OCI-LY7 (cell line): ENCODE measurements at regions not wholly inside any gene's neighbourhood (a gene's known extent, or its start where the extent isn't known, plus 50 kb on each side); places are given as distances from the start of the nearest gene placed in this dataset.
"Not testable (repeated sequence)": the region's sequence is repeated elsewhere in the genome, so short reads cannot be mapped to it uniquely, and the experiment has no call there.

Experiments
- BruUV-seq: library from RNA; stranded (reverse); fragments of 400-500 nt; replicated peaks from 2 replicates; lab custom pipeline; 2021; lab: Mats Ljungman, UMichigan
- CTCF ChIA-PET: fragments of 300-600 bp; sonication (Branson Sonifier 250); formaldehyde crosslinking; loops from one replicate; lab custom pipeline; 2022; ENCODE audit warnings: antibody characterized with exemption; ENCODE audit not compliant: unreplicated experiment; lab: Charles Lee
- POLR2A ChIA-PET: fragments of 300-600 bp; sonication (Branson Sonifier 250); formaldehyde crosslinking; loops from one replicate; lab custom pipeline; 2022; ENCODE audit warnings: antibody characterized with exemption; lab: Charles Lee
- DNase-seq: peaks from one replicate; pipeline ENCODE4 v3.0.0-alpha.2; 2015; ENCODE audit warnings: low spot score
- H2AFZ ChIP-seq: fragments of 200-600 bp; sonication (generic), shearing (Covaris generic); 2 replicates; pipeline ENCODE4 v1.6.1; 2014; ENCODE audit warnings: mild to moderate bottlenecking, antibody characterized with exemption, low read length, moderate library complexity
- H3K27ac ChIP-seq: fragments of 200-600 bp; sonication (generic); 2 replicates; pipeline ENCODE4 v1.5.1; 2014; ENCODE audit warnings: mixed run types, low read depth, mild to moderate bottlenecking, moderate library complexity, low read length, inconsistent platforms; ENCODE audit not compliant: poor library complexity, severe bottlenecking
- H3K36me3 ChIP-seq: fragments of 200-600 bp; sonication (generic); 2 replicates; pipeline ENCODE4 v1.6.1; 2014; ENCODE audit warnings: mild to moderate bottlenecking, antibody characterized with exemption, low read length, moderate library complexity, mixed read lengths; ENCODE audit not compliant: insufficient read depth
- H3K4me1 ChIP-seq: fragments of 200-600 bp; sonication (generic); 2 replicates; pipeline ENCODE4 v1.5.1; 2014; ENCODE audit warnings: mild to moderate bottlenecking, low read length; ENCODE audit not compliant: insufficient read depth, poor library complexity, severe bottlenecking
- H3K4me2 ChIP-seq: fragments of 200-600 bp; sonication (generic); 2 replicates; pipeline ENCODE4 v1.6.1; 2014; ENCODE audit warnings: mild to moderate bottlenecking, low read length
- H3K4me3 ChIP-seq: fragments of 200-600 bp; sonication (generic); 2 replicates; pipeline ENCODE4 v1.5.1; 2014; ENCODE audit warnings: mild to moderate bottlenecking, low read depth, low read length; ENCODE audit not compliant: poor library complexity, severe bottlenecking
- H3K79me2 ChIP-seq: fragments of 200-600 bp; sonication (generic); 2 replicates; pipeline ENCODE4 v1.6.1; 2016; ENCODE audit warnings: low read depth, mild to moderate bottlenecking, low read length, moderate library complexity, mixed read lengths; ENCODE audit not compliant: insufficient read depth
- H3K9me2 ChIP-seq: fragments of 200-600 bp; sonication (generic); 2 replicates; pipeline ENCODE4 v1.6.1; 2016; ENCODE audit warnings: mild to moderate bottlenecking, low read length, mixed read lengths; ENCODE audit not compliant: insufficient read depth
- H3K9me3 ChIP-seq: fragments of 200-600 bp; sonication (generic); 2 replicates; pipeline ENCODE4 v1.6.1; 2014; ENCODE audit warnings: mild to moderate bottlenecking, mixed run types, low read length, mixed read lengths
- H4K20me1 ChIP-seq: fragments of 200-600 bp; sonication (generic); 2 replicates; pipeline ENCODE4 v1.6.1; 2014; ENCODE audit warnings: mild to moderate bottlenecking, antibody characterized with exemption, low read length, moderate library complexity, mixed read lengths; ENCODE audit not compliant: insufficient read depth
- EZH2phosphoT487 ChIP-seq: fragments of 200-600 bp; sonication (generic); IDR thresholded peaks from 2 replicates; pipeline ENCODE4 v1.6.1; 2018; ENCODE audit warnings: low read depth, borderline replicate concordance, mild to moderate bottlenecking, mixed run types, antibody characterized with exemption, low read length, moderate library complexity, mixed read lengths
- intact Hi-C: fragments of 100-400 bp; cut with micrococcal nuclease; formaldehyde crosslinking; loops from one replicate; pipeline ENCODE4 v1.10.0; 2022; ENCODE audit not compliant: unreplicated experiment
- TF ChIP-seq, protein P1 (sequence below): fragments of 200-600 bp; sonication (generic); conservative IDR thresholded peaks from 2 replicates; pipeline ENCODE4 v1.5.1; 2014; ENCODE audit warnings: mild to moderate bottlenecking, antibody characterized with exemption, low read length, moderate library complexity, mixed read lengths

DNA sequence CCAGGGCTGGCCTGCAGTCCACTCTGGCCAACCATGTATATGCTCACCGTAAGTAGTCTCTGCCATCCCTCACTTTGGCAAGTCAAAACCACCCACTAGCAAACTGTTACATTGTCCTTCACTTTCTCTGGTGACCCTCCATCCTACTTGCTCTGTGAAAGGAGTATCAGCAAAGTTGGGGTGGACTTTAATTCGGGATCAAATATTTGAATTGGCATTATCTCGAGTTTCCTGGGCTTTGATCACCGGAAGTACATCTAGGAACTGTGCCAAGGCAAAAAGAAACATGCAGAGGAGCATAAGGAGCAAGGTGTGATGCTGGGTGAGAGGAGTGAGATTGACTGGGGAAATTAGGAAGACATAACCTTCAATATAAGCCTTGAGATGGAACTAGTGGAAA lies 188.9 kb upstream of the P2RY1 start:
- no peak for TF ChIP-seq EZH2phosphoT487
- TF ChIP-seq, protein P1, sequence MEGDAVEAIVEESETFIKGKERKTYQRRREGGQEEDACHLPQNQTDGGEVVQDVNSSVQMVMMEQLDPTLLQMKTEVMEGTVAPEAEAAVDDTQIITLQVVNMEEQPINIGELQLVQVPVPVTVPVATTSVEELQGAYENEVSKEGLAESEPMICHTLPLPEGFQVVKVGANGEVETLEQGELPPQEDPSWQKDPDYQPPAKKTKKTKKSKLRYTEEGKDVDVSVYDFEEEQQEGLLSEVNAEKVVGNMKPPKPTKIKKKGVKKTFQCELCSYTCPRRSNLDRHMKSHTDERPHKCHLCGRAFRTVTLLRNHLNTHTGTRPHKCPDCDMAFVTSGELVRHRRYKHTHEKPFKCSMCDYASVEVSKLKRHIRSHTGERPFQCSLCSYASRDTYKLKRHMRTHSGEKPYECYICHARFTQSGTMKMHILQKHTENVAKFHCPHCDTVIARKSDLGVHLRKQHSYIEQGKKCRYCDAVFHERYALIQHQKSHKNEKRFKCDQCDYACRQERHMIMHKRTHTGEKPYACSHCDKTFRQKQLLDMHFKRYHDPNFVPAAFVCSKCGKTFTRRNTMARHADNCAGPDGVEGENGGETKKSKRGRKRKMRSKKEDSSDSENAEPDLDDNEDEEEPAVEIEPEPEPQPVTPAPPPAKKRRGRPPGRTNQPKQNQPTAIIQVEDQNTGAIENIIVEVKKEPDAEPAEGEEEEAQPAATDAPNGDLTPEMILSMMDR, result no peak
- Histone ChIP-seq H3K9me3 (0 out of 2 replicates have a peak, but pooled peaks cover 4% of the 10 kb centered on the region), H3K4me3 (no peak overlapping the region), H3K79me2 (no peaks in the 10 kb centered on the region), H3K4me2 (no peak overlapping the region), H2AFZ (no peak overlapping the region), H3K27ac (no peak overlapping the region), H3K36me3 (no peaks in the 10 kb centered on the region), H3K9me2 (no peaks in the 10 kb centered on the region), H3K4me1 (no peaks in the 10 kb centered on the region), H4K20me1 (no peaks in the 10 kb centered on the region)
- intact Hi-C loops, result no loop called here
- no TSS peak for BruUV-seq
- CTCF ChIA-PET, result no interaction called here
- POLR2A ChIA-PET, result interaction anchor here (0.6 kb wide), 1 partner anchor 190 kb away, joined by 3 read pairs; no protein-coding TSS in a partner anchor
- no peak for DNase-seq

DNA sequence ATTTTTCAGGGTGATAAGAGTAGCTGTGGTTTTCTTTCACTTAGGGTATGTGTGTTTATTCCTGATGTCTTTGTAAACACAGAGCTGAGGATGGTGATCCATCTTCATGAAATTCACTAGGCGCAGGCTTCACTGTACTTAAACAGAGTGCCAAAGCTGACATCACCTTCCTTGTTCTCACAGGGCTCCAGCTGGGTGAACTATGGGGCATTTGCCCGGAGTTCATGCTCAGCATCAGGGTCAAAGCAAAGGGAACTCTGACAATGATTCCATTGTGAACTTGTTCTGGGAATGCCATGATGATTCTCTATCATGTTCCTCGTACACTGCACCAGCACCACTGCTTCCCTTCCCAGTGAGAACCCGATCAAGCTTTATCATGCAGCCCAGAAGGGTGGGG lies 184.8 kb upstream of the P2RY1 start:
- intact Hi-C loops, result no loop called here
- no peak for DNase-seq
- TF ChIP-seq EZH2phosphoT487, result no peak
- TF ChIP-seq, protein P1, result no peak
- H3K79me2 ChIP-seq, result no peaks in the 10 kb centered on the region
- no peaks in the 10 kb centered on the region for H3K9me3 ChIP-seq
- BruUV-seq, result no TSS peak
- ChIA-PET POLR2A (no interaction called here), CTCF (no interaction called here)
- H2AFZ ChIP-seq, result no peak overlapping the region
- no peaks in the 10 kb centered on the region for H3K4me1 ChIP-seq
- no peak overlapping the region for H3K27ac ChIP-seq
- no peaks in the 10 kb centered on the region for H3K9me2 ChIP-seq
- H3K36me3 ChIP-seq, result no peaks in the 10 kb centered on the region
- H3K4me2 ChIP-seq, result no peak overlapping the region
- H3K4me3 ChIP-seq, result no peak overlapping the region
- H4K20me1 ChIP-seq, result no peaks in the 10 kb centered on the region

DNA sequence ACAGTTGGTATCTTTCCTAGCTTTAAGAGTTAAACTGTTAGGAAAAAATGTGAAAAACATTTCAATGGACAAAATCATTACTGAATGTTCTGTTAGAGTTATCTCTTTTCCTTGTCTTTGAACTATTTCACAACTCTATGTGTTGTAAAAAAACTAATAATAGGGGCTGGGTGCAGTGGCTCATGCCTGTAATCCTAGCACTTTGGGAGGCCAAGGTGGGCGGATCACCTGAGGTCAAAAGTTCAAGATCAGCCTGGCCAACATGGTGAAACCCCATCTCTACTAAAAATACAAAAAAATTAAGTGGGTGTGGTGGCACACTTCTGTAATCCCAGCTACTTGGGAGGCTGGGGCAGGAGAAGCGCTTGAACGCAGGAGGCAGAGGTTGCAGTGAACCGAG lies 184.0 kb upstream of the P2RY1 start:
- H3K79me2 ChIP-seq, H3K27ac ChIP-seq, BruUV-seq, CTCF ChIA-PET, H2AFZ ChIP-seq, H3K4me3 ChIP-seq, H4K20me1 ChIP-seq, H3K9me2 ChIP-seq, H3K4me1 ChIP-seq, DNase-seq, H3K4me2 ChIP-seq, H3K36me3 ChIP-seq, intact Hi-C loops, H3K9me3 ChIP-seq: not testable (repeated sequence)
- POLR2A ChIA-PET, result interaction anchor here (0.5 to 1.6 kb wide), 3 partner anchors 10 to 42 kb away, joined by 3 to 5 read pairs (median 3); no protein-coding TSS in a partner anchor
